Prostate gland (tissue), 2 donors: ENCODE measurements at regions not wholly inside any gene's neighbourhood (a gene's known extent, or its start where the extent isn't known, plus 50 kb on each side); places are given as distances from the start of the nearest gene placed in this dataset.

Source experiments
- DNase-seq: peaks from one replicate; pipeline ENCODE4 v3.0.0-alpha.2; 2019; ENCODE audit warnings: low spot score
- H3K27ac ChIP-seq, 2 donors: fragments of 200-600 bp; sonication (generic); 2 replicates each; pipeline ENCODE4 v1.5.1; 2017 to 2019
- H3K27me3 ChIP-seq: fragments of 200-600 bp; sonication (generic); replicated peaks from 2 replicates; pipeline ENCODE4 v1.5.1; 2019; ENCODE audit not compliant: insufficient read depth
- H3K36me3 ChIP-seq, 2 donors: fragments of 200-600 bp; sonication (generic); 1 replicate in 1 of 2; 2 replicates in 1 of 2; pipeline versions ENCODE4 v1.5.1 to v1.8.1; 2017 to 2019
- H3K4me1 ChIP-seq: fragments of 200-600 bp; sonication (generic); replicated peaks from 2 replicates; pipeline ENCODE4 v1.5.1; 2019
- H3K4me3 ChIP-seq, 2 donors: fragments of 200-600 bp; sonication (generic); 2 replicates each; pipeline ENCODE4 v1.5.1; 2017 to 2019
- H3K9me3 ChIP-seq: fragments of 200-600 bp; sonication (generic); 2 replicates; pipeline ENCODE4 v1.5.1; 2017
- POLR2A ChIP-seq: fragments of 450-650 bp; IDR thresholded peaks from one replicate; pipeline ENCODE4 v1.6.1; 2016; ENCODE audit warnings: antibody characterized with exemption, mild to moderate bottlenecking
- POLR2AphosphoS5 ChIP-seq: sonication (generic); formaldehyde crosslinking; IDR thresholded peaks from one replicate; pipeline ENCODE4 v1.6.1; 2017; ENCODE audit warnings: antibody characterized with exemption
- WGBS: methylation state at CpG from one replicate; pipeline ENCODE4 v1.1.5; 2018; 5-methylcytosine and 5-hydroxymethylcytosine counted together
- intact Hi-C: fragments of 100-400 bp; cut with DNase I; formaldehyde crosslinking; loops from one replicate; pipeline ENCODE4 v1.14.2; 2022
- TF ChIP-seq, protein P1 (sequence below), 4 experiments: fragments of 200-600 bp in 2 of 4; fragments of 450-650 bp in 2 of 4; sonication (generic) in 2 of 4; IDR thresholded peaks; 1 replicate in 3 of 4; 2 replicates in 1 of 4; pipeline ENCODE4 v1.5.1; 2016 to 2019; ENCODE audit warnings: antibody characterized with exemption in 4 of 4, mild to moderate bottlenecking in 2 of 4, moderate library complexity in 2 of 4

DNA sequence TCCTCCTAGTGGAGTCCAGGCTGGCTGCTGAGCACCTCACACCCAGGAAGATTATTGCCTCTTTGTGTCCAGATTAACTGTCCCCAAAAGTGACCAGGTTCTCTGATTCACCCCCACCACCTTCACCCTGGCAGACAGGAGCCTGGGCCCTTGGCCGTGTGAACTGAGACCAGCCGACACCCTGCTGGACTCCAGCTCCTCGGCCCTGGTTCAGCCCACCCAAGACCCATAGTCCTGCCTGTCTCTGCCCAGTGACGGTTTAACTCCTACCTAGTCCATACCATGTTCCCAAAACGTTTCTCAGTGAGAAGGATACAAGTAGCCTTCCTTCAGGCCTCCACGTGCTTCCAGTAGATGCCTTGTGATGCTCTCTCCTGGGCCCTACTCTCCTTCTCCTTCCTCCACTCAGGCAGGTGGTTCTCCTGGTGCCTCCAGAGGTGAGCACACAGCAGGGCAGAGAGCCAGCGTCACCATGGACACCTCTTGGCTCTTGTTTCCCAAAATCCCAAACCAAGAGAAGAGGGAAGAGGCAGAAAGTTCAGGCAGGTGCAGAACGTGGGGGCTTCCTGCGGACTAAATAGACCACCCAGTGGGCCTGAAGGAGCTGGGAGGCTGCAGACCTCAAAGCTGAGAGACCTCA, 134.4 kb upstream of the CST7 start:
- 81% methylated on average over 9 of the region's 9 CpGs for WGBS

DNA sequence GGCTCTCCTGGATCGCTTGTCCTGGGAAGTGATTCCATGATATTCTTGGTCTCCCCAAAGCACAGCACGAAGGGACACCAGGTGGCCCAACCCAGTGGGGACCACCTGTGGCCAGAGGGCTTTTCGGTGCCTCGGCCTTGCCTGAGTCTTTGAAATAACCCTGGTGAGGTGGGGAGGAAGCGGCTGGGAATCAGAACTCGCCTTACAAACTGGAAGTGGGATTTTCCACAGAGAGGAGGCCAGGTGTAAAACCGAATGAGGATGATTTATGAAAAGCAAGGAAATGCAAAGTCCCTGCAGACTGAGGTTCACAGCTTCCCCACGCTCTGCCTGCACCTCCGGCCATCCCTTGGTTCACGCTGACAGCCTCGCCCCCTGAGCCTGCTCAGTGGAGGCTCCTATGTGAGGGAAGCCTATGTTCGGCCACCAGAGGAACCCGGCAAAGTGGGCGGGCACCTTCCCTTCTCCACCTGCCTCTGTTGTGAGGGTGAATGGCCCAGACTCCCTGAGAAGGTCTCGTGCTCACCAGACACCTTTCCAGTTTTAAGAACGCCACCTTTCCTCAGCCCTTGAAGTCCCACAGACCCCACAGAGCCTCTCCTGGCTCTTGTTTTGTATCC, 133.8 kb upstream of the CST7 start:
- DNase-seq: no peak
- intact Hi-C loops: no loop called here
- TF ChIP-seq POLR2AphosphoS5: no peak
- TF ChIP-seq POLR2A: no peak
- TF ChIP-seq, protein P1, sequence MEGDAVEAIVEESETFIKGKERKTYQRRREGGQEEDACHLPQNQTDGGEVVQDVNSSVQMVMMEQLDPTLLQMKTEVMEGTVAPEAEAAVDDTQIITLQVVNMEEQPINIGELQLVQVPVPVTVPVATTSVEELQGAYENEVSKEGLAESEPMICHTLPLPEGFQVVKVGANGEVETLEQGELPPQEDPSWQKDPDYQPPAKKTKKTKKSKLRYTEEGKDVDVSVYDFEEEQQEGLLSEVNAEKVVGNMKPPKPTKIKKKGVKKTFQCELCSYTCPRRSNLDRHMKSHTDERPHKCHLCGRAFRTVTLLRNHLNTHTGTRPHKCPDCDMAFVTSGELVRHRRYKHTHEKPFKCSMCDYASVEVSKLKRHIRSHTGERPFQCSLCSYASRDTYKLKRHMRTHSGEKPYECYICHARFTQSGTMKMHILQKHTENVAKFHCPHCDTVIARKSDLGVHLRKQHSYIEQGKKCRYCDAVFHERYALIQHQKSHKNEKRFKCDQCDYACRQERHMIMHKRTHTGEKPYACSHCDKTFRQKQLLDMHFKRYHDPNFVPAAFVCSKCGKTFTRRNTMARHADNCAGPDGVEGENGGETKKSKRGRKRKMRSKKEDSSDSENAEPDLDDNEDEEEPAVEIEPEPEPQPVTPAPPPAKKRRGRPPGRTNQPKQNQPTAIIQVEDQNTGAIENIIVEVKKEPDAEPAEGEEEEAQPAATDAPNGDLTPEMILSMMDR (IDR thresholded peaks at IDR 0.05): no peak
- Histone ChIP-seq H3K36me3 (no peaks in the 10 kb centered on the region), H3K27me3 (no peaks in the 10 kb centered on the region), H3K4me1 (no peaks in the 10 kb centered on the region), H3K4me3 (no peak overlapping the region), H3K27ac (no peak overlapping the region), H3K9me3 (no peaks in the 10 kb centered on the region)
- WGBS: 85% methylated on average over 15 of the region's 16 CpGs

More for the DNA sequence above, 134.4 kb upstream of the CST7 start:
- DNase-seq: no peak
- H3K4me3 ChIP-seq: no peak overlapping the region
- intact Hi-C loops: no loop called here
- no peaks in the 10 kb centered on the region for H3K36me3 ChIP-seq
- H3K27ac ChIP-seq: no peak overlapping the region
- no peak for TF ChIP-seq POLR2A
- no peak for TF ChIP-seq POLR2AphosphoS5
- TF ChIP-seq, protein P1 (IDR thresholded peaks at IDR 0.05): no peak
- no peaks in the 10 kb centered on the region for H3K27me3 ChIP-seq
- H3K4me1 ChIP-seq: no peaks in the 10 kb centered on the region
- H3K9me3 ChIP-seq: no peaks in the 10 kb centered on the region

DNA sequence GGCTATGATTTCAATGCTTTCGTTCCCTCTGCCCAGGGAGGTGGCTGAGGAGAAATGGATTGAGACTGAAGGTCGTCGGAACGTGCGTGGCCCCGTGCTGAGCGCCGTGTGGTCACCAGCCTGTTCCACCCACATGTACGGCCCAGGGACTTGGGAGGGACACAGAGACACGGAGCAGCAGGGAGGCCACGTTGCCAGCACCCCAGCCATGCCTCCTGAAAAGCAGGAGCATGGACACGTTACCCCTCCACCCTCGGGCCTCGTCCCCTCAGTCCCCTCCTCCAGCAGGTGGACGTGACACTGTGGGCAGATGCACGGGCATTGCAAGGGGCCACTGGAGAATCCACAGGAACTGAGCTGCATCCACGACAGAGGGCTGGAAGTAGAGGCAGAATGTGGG, 133.1 kb upstream of the CST7 start:
- Histone ChIP-seq H3K27me3 (no peaks in the 10 kb centered on the region), H3K9me3 (no peaks in the 10 kb centered on the region), H3K36me3 (no peaks in the 10 kb centered on the region), H3K4me3 (no peak overlapping the region), H3K27ac (no peak overlapping the region), H3K4me1 (no peaks in the 10 kb centered on the region)
- TF ChIP-seq, protein P1 (IDR thresholded peaks at IDR 0.05): no peak
- TF ChIP-seq POLR2AphosphoS5 (no peak), POLR2A (no peak)
- WGBS: 92% methylated on average over 17 of the region's 17 CpGs
- intact Hi-C loops: no loop called here
- DNase-seq: no peak

DNA sequence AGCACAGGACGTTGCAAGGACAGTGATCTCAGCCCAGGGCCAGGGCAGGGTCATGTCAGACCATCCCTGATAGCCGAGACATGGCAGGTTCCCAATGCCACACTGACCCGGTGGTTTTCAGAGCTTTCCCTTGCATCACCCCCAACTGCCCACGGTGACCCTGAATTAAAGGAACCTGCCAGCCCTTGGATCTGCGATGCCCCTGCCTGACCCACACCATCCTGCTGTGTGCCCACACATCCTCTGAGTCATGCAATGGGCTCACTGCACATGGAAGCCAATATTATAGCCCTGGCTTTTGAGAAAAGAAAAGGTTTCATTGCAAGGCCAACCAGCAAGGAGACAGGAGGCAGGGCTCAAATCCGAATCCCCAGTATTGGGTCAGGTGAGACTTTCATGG, 132.6 kb upstream of the CST7 start:
- Histone ChIP-seq H3K4me3 (no peak overlapping the region), H3K4me1 (no peaks in the 10 kb centered on the region), H3K27ac (no peak overlapping the region), H3K36me3 (no peaks in the 10 kb centered on the region), H3K27me3 (no peaks in the 10 kb centered on the region), H3K9me3 (no peaks in the 10 kb centered on the region)
- TF ChIP-seq, protein P1 (IDR thresholded peaks at IDR 0.05): no peak
- TF ChIP-seq POLR2AphosphoS5 (no peak), POLR2A (no peak)
- no peak for DNase-seq
- WGBS: 83% methylated on average over 6 of the region's 6 CpGs
- intact Hi-C loops: no loop called here

DNA sequence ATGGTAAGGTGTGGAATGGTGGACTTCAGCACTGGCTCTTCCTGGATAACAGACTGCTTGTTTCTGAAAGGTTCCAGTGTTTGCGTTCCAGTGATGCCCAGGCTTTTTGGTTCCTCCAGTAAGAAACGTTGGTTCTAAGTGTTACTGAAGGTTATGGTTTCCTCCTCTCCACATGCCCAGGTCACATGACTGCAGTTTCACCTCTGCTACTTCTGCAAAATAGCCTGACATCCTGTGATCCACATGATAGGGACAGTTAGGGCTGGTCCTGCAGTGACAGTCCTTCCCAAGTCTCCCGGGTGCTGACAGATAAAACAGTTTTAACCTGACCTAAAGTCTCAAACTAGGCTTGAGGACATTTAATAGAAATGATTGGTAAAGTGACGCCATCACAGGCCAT, 132.2 kb upstream of the CST7 start:
- H3K4me3 ChIP-seq: no peak overlapping the region
- no peaks in the 10 kb centered on the region for H3K27me3 ChIP-seq
- intact Hi-C loops: no loop called here
- no peaks in the 10 kb centered on the region for H3K36me3 ChIP-seq
- no peaks in the 10 kb centered on the region for H3K9me3 ChIP-seq
- WGBS: 62% methylated on average over 4 of the region's 4 CpGs
- TF ChIP-seq, protein P1 (IDR thresholded peaks at IDR 0.05): no peak
- TF ChIP-seq POLR2A (no peak), POLR2AphosphoS5 (no peak)
- no peak for DNase-seq
- no peaks in the 10 kb centered on the region for H3K4me1 ChIP-seq
- no peak overlapping the region for H3K27ac ChIP-seq
